ENCODE measurements at regions not wholly inside any gene's neighbourhood (a gene's known extent, or its start where the extent isn't known, plus 50 kb on each side); places are given as distances from the start of the nearest gene placed in this dataset.

DNA sequence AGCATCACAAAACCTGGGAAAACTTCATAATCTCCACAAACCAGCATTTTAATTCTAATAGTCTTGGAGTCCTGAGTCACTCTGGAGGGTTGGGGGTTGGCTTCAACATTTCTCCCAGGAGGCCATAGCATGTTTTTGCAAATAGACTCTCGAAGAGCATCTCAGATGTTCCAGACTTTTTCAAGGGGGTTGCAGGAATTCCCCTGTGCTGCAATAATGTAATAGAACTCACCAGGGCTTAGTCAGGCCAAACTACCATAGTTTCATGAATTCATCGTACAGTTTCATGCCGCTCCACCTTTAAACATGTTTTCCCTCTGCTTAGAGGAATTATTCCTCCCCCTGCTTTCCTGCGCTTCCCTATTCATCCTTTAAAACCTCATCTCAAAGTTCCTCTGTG, 499.5 kb upstream of the KLF4 start:
- Histone ChIP-seq H4K20me1 (ENCODE audit: control insufficient read depth, extremely low read depth, insufficient read depth, low read length) (no peaks in the 10 kb centered on the region), H3K27ac (ENCODE audit: control insufficient read depth, insufficient read depth, low read length) (no peak overlapping the region), H3K27me3 (ENCODE audit: control insufficient read depth, extremely low read depth, insufficient read depth, low read length) (no peaks in the 10 kb centered on the region), H3K4me2 (ENCODE audit: control insufficient read depth, extremely low read depth, insufficient read depth, low read depth, low read length) (no peak overlapping the region), H3K4me1 (ENCODE audit: control insufficient read depth, extremely low read depth, insufficient read depth, low read length) (no peaks in the 10 kb centered on the region), H3K9me3 (ENCODE audit: control insufficient read depth, low read depth, low read length) (no peaks in the 10 kb centered on the region), H2AFZ (ENCODE audit: control insufficient read depth, low read length) (no peak overlapping the region), H3K9ac (ENCODE audit: control insufficient read depth, extremely low read depth, insufficient read depth, low read length) (no peak overlapping the region), H3K36me3 (ENCODE audit: control insufficient read depth in 2 of 2, extremely low read depth in 1 of 2, insufficient read depth in 2 of 2, low read length in 2 of 2) (no peaks in the 10 kb centered on the region), H3K4me3 (ENCODE audit: control insufficient read depth in 2 of 3, extremely low read depth in 1 of 3, insufficient read depth in 2 of 3, low read depth in 1 of 3, low read length in 3 of 3) (no peak overlapping the region), H3K79me2 (ENCODE audit: control insufficient read depth, insufficient read depth, low read length) (no peaks in the 10 kb centered on the region), H3K9me1 (ENCODE audit: control insufficient read depth, extremely low read depth, insufficient read depth, low read length) (no peaks in the 10 kb centered on the region)
- dilution Hi-C loops (cut with MboI; ENCODE audit: extremely low pct_ligation_motif_present, low sequenced_read_pairs), result no loop called here
- FAIRE-seq, result no peak
- DNase-seq (ENCODE audit: low read depth, low spot score), result no peak
- no peak for TF ChIP-seq EZH2 (IDR thresholded peaks at IDR 0.05; ENCODE audit: low read length)
- TF ChIP-seq, protein P1, sequence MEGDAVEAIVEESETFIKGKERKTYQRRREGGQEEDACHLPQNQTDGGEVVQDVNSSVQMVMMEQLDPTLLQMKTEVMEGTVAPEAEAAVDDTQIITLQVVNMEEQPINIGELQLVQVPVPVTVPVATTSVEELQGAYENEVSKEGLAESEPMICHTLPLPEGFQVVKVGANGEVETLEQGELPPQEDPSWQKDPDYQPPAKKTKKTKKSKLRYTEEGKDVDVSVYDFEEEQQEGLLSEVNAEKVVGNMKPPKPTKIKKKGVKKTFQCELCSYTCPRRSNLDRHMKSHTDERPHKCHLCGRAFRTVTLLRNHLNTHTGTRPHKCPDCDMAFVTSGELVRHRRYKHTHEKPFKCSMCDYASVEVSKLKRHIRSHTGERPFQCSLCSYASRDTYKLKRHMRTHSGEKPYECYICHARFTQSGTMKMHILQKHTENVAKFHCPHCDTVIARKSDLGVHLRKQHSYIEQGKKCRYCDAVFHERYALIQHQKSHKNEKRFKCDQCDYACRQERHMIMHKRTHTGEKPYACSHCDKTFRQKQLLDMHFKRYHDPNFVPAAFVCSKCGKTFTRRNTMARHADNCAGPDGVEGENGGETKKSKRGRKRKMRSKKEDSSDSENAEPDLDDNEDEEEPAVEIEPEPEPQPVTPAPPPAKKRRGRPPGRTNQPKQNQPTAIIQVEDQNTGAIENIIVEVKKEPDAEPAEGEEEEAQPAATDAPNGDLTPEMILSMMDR (optimal IDR thresholded peaks at IDR 0.05 in 1 of 3, IDR thresholded peaks at IDR 0.05 in 1 of 3, conservative IDR thresholded peaks at IDR 0.05 in 1 of 3; ENCODE audit: extremely low read depth in 1 of 3, insufficient read depth in 2 of 3, low read length in 3 of 3), result no peak

DNA sequence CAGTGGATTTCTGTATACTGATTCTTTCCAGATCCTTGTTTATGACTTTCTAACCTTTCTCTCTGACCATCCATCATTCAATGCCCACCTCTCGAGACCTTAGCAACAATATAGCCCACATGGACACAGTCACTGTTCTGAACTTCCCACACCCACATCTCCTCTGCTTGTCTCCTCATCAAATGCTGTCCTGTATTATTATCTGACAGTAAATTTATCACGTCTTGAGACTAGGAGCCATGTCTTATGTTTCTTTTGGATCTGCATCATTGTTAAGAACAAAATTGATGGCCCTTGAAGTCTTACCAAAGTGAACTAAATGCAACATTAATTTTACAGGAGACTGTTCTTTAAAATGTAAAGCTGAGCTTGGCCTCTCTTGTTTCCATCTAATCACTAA, 495.4 kb upstream of the KLF4 start:
- dilution Hi-C loops (cut with MboI; ENCODE audit: extremely low pct_ligation_motif_present, low sequenced_read_pairs), result no loop called here
- no peak for DNase-seq (ENCODE audit: low read depth, low spot score)
- H4K20me1 ChIP-seq (ENCODE audit: control insufficient read depth, extremely low read depth, insufficient read depth, low read length), result no peaks in the 10 kb centered on the region
- H3K27ac ChIP-seq (ENCODE audit: control insufficient read depth, insufficient read depth, low read length), result no peak overlapping the region
- H2AFZ ChIP-seq (ENCODE audit: control insufficient read depth, low read length), result no peak overlapping the region
- no peak overlapping the region for H3K4me3 ChIP-seq (ENCODE audit: control insufficient read depth in 2 of 3, extremely low read depth in 1 of 3, insufficient read depth in 2 of 3, low read depth in 1 of 3, low read length in 3 of 3)
- no peaks in the 10 kb centered on the region for H3K27me3 ChIP-seq (ENCODE audit: control insufficient read depth, extremely low read depth, insufficient read depth, low read length)
- TF ChIP-seq, protein P1 (optimal IDR thresholded peaks at IDR 0.05 in 1 of 3, IDR thresholded peaks at IDR 0.05 in 1 of 3, conservative IDR thresholded peaks at IDR 0.05 in 1 of 3; ENCODE audit: extremely low read depth in 1 of 3, insufficient read depth in 2 of 3, low read length in 3 of 3), result no peak
- TF ChIP-seq EZH2 (IDR thresholded peaks at IDR 0.05; ENCODE audit: low read length), result no peak
- H3K36me3 ChIP-seq (ENCODE audit: control insufficient read depth in 2 of 2, extremely low read depth in 1 of 2, insufficient read depth in 2 of 2, low read length in 2 of 2), result no peaks in the 10 kb centered on the region
- H3K9ac ChIP-seq (ENCODE audit: control insufficient read depth, extremely low read depth, insufficient read depth, low read length), result no peak overlapping the region
- no peaks in the 10 kb centered on the region for H3K9me1 ChIP-seq (ENCODE audit: control insufficient read depth, extremely low read depth, insufficient read depth, low read length)
- H3K79me2 ChIP-seq (ENCODE audit: control insufficient read depth, insufficient read depth, low read length), result no peaks in the 10 kb centered on the region
- no peak for FAIRE-seq
- no peaks in the 10 kb centered on the region for H3K9me3 ChIP-seq (ENCODE audit: control insufficient read depth, low read depth, low read length)
- no peak overlapping the region for H3K4me2 ChIP-seq (ENCODE audit: control insufficient read depth, extremely low read depth, insufficient read depth, low read depth, low read length)
- H3K4me1 ChIP-seq (ENCODE audit: control insufficient read depth, extremely low read depth, insufficient read depth, low read length), result peaks cover 17% of the 10 kb centered on the region

Data from keratinocyte (primary cell).